ENCODE measurements at regions not wholly inside any gene's neighbourhood (a gene's known extent, or its start where the extent isn't known, plus 50 kb on each side); places are given as distances from the start of the nearest gene placed in this dataset.

DNA sequence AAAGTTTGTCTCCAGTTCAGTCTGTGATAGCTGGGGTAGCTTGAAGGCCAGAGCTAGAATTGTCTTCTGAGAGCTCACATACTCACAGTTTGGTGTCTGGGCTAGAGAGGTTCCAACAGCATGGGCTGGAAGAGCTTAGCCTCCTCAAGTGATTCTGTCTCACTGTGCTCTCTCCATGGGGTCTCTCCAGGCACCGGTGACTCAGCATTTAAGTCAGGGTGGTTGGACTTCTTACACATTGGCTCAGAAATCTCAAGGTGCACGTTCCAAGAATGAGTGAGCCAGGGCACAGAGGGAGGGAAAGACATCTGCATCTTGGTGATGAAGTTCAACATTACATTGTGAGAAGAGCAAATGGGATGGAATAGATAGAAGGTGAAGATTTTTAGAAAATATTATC, 207.3 kb upstream of the DDX18 start:
- H3K4me2 ChIP-seq (ENCODE audit: insufficient read depth, low read length): no peak overlapping the region
- dilution Hi-C loops (cut with MboI; ENCODE audit: extremely low pct_ligation_motif_present, low sequenced_read_pairs) (no loop called here), intact Hi-C loops (cut with micrococcal nuclease) (no loop called here)
- BruUV-seq (replicated peaks): no TSS peak
- FAIRE-seq (no peak), DNase-seq (ENCODE audit: low read depth, low spot score) (no peak)
- no peak overlapping the region for H3K27ac ChIP-seq (ENCODE audit: insufficient read depth, low read depth, low read length)
- H4K20me1 ChIP-seq (replicated peaks; ENCODE audit: control insufficient read depth, extremely low read depth, insufficient read depth, low read length): no peaks in the 10 kb centered on the region
- no peaks in the 10 kb centered on the region for H3K79me2 ChIP-seq (ENCODE audit: control insufficient read depth, insufficient read depth, low read length)
- no peak overlapping the region for H3K9ac ChIP-seq (replicated peaks; ENCODE audit: extremely low read depth, insufficient read depth, low read length)
- H3K9me1 ChIP-seq (replicated peaks; ENCODE audit: control insufficient read depth, extremely low read depth, insufficient read depth, low read length): no peaks in the 10 kb centered on the region
- CTCF ChIA-PET: no interaction called here
- no peaks in the 10 kb centered on the region for H3K4me1 ChIP-seq (ENCODE audit: control insufficient read depth, extremely low read depth, insufficient read depth, low read length)
- no peaks in the 10 kb centered on the region for H3K36me3 ChIP-seq (ENCODE audit: control insufficient read depth in 2 of 2, extremely low read depth in 1 of 2, insufficient read depth in 2 of 2, low read length in 2 of 2)
- TF ChIP-seq FOS (IDR thresholded peaks at IDR 0.05; ENCODE audit: borderline replicate concordance, insufficient read depth, low read length): no peak
- no peak overlapping the region for H3K4me3 ChIP-seq (replicated peaks in 1 of 3; ENCODE audit: insufficient read depth in 1 of 3, low read depth in 1 of 3, low read length in 3 of 3)
- POLR2A ChIA-PET: no interaction called here
- H2AFZ ChIP-seq (ENCODE audit: low read depth, low read length): no peak overlapping the region
- no peaks in the 10 kb centered on the region for H3K27me3 ChIP-seq (ENCODE audit: control insufficient read depth in 2 of 2, insufficient read depth in 2 of 2, low read length in 2 of 2)
- H3K9me3 ChIP-seq (replicated peaks; ENCODE audit: control insufficient read depth, insufficient read depth, low read length): peaks cover 4% of the 10 kb centered on the region

DNA sequence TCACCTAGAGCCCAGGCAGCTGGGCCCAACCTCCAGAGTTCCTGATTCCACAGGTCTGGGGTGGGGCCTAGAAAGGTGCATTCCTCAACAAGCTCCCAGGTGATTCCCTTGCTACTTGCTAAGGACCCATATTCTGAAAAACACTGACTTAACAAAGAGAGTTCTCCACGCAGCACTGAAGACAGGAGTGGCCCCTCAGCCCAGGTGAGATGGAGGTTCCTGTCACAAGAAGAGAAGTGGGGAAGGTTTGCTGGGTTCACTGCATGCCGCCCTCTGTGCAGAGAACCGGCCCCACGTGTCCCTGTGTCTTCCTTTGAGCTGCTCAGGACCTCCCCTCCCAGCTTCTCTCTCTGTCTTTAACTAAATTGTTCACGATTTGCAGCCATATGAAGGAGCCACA, 201.4 kb upstream of the DDX18 start:
- Histone ChIP-seq H3K4me3 (replicated peaks in 1 of 3; ENCODE audit: insufficient read depth in 1 of 3, low read depth in 1 of 3, low read length in 3 of 3) (no peak overlapping the region), H3K27me3 (ENCODE audit: control insufficient read depth in 2 of 2, insufficient read depth in 2 of 2, low read length in 2 of 2) (no peaks in the 10 kb centered on the region), H3K27ac (ENCODE audit: insufficient read depth, low read depth, low read length) (no peak overlapping the region), H3K4me1 (ENCODE audit: control insufficient read depth, extremely low read depth, insufficient read depth, low read length) (no peaks in the 10 kb centered on the region), H4K20me1 (replicated peaks; ENCODE audit: control insufficient read depth, extremely low read depth, insufficient read depth, low read length) (no peaks in the 10 kb centered on the region), H3K9ac (replicated peaks; ENCODE audit: extremely low read depth, insufficient read depth, low read length) (no peak overlapping the region), H3K9me1 (replicated peaks; ENCODE audit: control insufficient read depth, extremely low read depth, insufficient read depth, low read length) (no peaks in the 10 kb centered on the region), H3K36me3 (ENCODE audit: control insufficient read depth in 2 of 2, extremely low read depth in 1 of 2, insufficient read depth in 2 of 2, low read length in 2 of 2) (no peaks in the 10 kb centered on the region), H2AFZ (ENCODE audit: low read depth, low read length) (no peak overlapping the region), H3K79me2 (ENCODE audit: control insufficient read depth, insufficient read depth, low read length) (no peaks in the 10 kb centered on the region), H3K9me3 (replicated peaks; ENCODE audit: control insufficient read depth, insufficient read depth, low read length) (peaks cover 4% of the 10 kb centered on the region), H3K4me2 (ENCODE audit: insufficient read depth, low read length) (no peak overlapping the region)
- ChIA-PET CTCF (no interaction called here), POLR2A (no interaction called here)
- TF ChIP-seq POLR2AphosphoS5 (IDR thresholded peaks at IDR 0.05; ENCODE audit: insufficient read depth, low read depth, low read length) (no peak), GATA2 (IDR thresholded peaks at IDR 0.05; ENCODE audit: insufficient read depth, insufficient read length, low read depth, low read length) (no peak), JUN (IDR thresholded peaks at IDR 0.05; ENCODE audit: borderline replicate concordance, insufficient read depth, insufficient read length, low read depth) (no peak), FOS (IDR thresholded peaks at IDR 0.05; ENCODE audit: borderline replicate concordance, insufficient read depth, low read length) (no peak), MYC (IDR thresholded peaks at IDR 0.05; ENCODE audit: low read depth, low read length) (no peak), EZH2 (IDR thresholded peaks at IDR 0.05; ENCODE audit: borderline replicate concordance, low read depth, low read length, severe bottlenecking) (no peak)
- TF ChIP-seq, protein P1, sequence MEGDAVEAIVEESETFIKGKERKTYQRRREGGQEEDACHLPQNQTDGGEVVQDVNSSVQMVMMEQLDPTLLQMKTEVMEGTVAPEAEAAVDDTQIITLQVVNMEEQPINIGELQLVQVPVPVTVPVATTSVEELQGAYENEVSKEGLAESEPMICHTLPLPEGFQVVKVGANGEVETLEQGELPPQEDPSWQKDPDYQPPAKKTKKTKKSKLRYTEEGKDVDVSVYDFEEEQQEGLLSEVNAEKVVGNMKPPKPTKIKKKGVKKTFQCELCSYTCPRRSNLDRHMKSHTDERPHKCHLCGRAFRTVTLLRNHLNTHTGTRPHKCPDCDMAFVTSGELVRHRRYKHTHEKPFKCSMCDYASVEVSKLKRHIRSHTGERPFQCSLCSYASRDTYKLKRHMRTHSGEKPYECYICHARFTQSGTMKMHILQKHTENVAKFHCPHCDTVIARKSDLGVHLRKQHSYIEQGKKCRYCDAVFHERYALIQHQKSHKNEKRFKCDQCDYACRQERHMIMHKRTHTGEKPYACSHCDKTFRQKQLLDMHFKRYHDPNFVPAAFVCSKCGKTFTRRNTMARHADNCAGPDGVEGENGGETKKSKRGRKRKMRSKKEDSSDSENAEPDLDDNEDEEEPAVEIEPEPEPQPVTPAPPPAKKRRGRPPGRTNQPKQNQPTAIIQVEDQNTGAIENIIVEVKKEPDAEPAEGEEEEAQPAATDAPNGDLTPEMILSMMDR (IDR thresholded peaks at IDR 0.05; ENCODE audit: extremely low read depth in 1 of 2, insufficient read depth in 1 of 2, low read depth in 1 of 2, low read length in 2 of 2): no peak
- TF ChIP-seq, protein P2, sequence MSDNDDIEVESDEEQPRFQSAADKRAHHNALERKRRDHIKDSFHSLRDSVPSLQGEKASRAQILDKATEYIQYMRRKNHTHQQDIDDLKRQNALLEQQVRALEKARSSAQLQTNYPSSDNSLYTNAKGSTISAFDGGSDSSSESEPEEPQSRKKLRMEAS (IDR thresholded peaks at IDR 0.05; ENCODE audit: insufficient read depth, insufficient read length): no peak
- DNase-seq (ENCODE audit: low read depth, low spot score): no peak
- intact Hi-C loops (cut with micrococcal nuclease): no loop called here
- no peak for FAIRE-seq
- no TSS peak for BruUV-seq (replicated peaks)
- dilution Hi-C loops (cut with MboI; ENCODE audit: extremely low pct_ligation_motif_present, low sequenced_read_pairs): no loop called here
